Nephron progenitor cell (in vitro differentiated cells): ENCODE measurements at regions not wholly inside any gene's neighbourhood (a gene's known extent, or its start where the extent isn't known, plus 50 kb on each side); places are given as distances from the start of the nearest gene placed in this dataset.

Experiments used
- DNase-seq: peaks from one replicate; pipeline ENCODE4 v3.0.0; 2021
- H3K27ac Mint-ChIP-seq: 2 replicates; pipeline ENCODE4 v1.8.0; 2021; ENCODE audit warnings: mild to moderate bottlenecking, moderate library complexity, mixed read lengths
- H3K27me3 Mint-ChIP-seq: 2 replicates; pipeline ENCODE4 v1.8.0; 2021; ENCODE audit warnings: mild to moderate bottlenecking, low read depth, mixed read lengths; ENCODE audit not compliant: poor library complexity
- H3K36me3 Mint-ChIP-seq: 2 replicates; pipeline ENCODE4 v1.8.0; 2021; ENCODE audit warnings: low read depth, mixed read lengths
- H3K4me1 Mint-ChIP-seq: 2 replicates; pipeline ENCODE4 v1.8.0; 2021; ENCODE audit warnings: mixed read lengths
- H3K4me3 Mint-ChIP-seq: 2 replicates; pipeline ENCODE4 v1.8.0; 2021; ENCODE audit warnings: mild to moderate bottlenecking, moderate library complexity, mixed read lengths
- H3K9me3 Mint-ChIP-seq: 2 replicates; pipeline ENCODE4 v1.8.0; 2021; ENCODE audit warnings: mild to moderate bottlenecking, moderate library complexity, mixed read lengths
- TF ChIP-seq, protein P1 (sequence below): fragments of 200-600 bp; sonication (generic); IDR thresholded peaks from 2 replicates; pipeline ENCODE4 v1.5.0; 2021; ENCODE audit warnings: antibody characterized with exemption

DNA sequence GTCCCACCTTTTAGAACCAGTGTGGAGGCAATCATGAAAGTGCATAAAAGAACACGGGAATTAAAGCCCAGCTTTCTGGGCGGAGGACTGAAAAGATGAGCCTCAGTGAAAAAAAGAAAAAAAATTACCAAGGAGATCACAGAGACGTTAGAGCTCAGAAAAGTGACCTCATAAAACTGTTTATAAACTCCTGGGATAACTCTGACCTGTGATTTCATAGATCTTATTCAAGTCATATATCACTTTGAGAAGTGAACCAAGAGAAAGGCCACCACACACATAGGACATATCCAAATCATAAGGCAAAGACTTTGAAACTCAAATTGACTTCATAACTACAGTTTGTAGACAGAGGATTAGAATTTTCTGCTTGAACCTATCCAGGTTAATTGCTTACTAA lies 90.1 kb downstream of the KCNJ2 start:
- TF ChIP-seq, protein P1, sequence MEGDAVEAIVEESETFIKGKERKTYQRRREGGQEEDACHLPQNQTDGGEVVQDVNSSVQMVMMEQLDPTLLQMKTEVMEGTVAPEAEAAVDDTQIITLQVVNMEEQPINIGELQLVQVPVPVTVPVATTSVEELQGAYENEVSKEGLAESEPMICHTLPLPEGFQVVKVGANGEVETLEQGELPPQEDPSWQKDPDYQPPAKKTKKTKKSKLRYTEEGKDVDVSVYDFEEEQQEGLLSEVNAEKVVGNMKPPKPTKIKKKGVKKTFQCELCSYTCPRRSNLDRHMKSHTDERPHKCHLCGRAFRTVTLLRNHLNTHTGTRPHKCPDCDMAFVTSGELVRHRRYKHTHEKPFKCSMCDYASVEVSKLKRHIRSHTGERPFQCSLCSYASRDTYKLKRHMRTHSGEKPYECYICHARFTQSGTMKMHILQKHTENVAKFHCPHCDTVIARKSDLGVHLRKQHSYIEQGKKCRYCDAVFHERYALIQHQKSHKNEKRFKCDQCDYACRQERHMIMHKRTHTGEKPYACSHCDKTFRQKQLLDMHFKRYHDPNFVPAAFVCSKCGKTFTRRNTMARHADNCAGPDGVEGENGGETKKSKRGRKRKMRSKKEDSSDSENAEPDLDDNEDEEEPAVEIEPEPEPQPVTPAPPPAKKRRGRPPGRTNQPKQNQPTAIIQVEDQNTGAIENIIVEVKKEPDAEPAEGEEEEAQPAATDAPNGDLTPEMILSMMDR = no peak
- H3K27ac Mint-ChIP-seq = no peak overlapping the region
- H3K4me1 Mint-ChIP-seq = no peaks in the 10 kb centered on the region
- H3K27me3 Mint-ChIP-seq = no peaks in the 10 kb centered on the region
- no peaks in the 10 kb centered on the region for H3K9me3 Mint-ChIP-seq
- no peak overlapping the region for H3K4me3 Mint-ChIP-seq
- no peak for DNase-seq
- H3K36me3 Mint-ChIP-seq = no peaks in the 10 kb centered on the region

DNA sequence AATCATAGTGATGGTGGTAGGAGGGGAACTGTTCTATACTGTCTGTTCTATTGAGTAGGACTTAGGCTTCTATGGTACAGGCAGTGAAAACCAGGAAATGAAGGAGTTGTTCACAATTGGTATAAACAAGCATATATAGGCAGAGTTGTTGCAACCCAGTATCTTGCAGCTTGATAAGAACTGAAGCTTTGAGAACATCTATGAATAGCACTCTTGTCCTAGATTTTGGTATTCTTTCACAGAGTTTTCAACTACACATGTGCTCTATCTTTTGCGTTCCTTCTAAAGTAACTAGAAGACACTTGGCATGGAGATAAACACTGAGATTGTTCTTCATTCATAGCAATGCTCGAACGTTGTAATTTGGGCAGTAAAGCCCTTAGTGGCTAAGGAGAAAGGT lies 91.8 kb downstream of the KCNJ2 start:
- no peaks in the 10 kb centered on the region for H3K36me3 Mint-ChIP-seq
- H3K27me3 Mint-ChIP-seq = no peaks in the 10 kb centered on the region
- no peak for DNase-seq
- TF ChIP-seq, protein P1 = no peak
- no peaks in the 10 kb centered on the region for H3K9me3 Mint-ChIP-seq
- no peaks in the 10 kb centered on the region for H3K4me1 Mint-ChIP-seq
- H3K27ac Mint-ChIP-seq = no peak overlapping the region
- no peak overlapping the region for H3K4me3 Mint-ChIP-seq

DNA sequence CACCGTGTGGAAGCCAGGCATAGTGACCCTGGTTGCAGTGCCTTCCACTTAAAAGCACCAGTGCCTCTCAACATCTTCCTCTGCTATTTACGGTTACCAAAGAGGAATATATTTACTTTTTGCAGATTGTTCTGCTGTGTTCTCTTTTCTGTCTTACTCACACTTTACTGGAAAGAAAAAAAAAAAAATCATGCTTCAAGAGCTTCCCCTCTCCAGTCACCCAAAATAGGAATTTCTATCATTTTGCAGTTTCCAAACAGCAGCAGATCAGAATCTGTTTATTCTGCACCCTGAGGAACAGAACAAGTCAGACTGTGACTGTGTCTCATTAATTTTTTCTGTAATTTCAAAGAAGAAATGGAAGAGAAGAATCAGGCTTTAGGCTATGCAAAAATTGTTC lies 96.1 kb downstream of the KCNJ2 start:
- TF ChIP-seq, protein P1 = no peak
- H3K9me3 Mint-ChIP-seq = no peaks in the 10 kb centered on the region
- no peak overlapping the region for H3K4me3 Mint-ChIP-seq
- no peak for DNase-seq
- no peaks in the 10 kb centered on the region for H3K4me1 Mint-ChIP-seq
- H3K36me3 Mint-ChIP-seq = no peaks in the 10 kb centered on the region
- no peaks in the 10 kb centered on the region for H3K27me3 Mint-ChIP-seq
- H3K27ac Mint-ChIP-seq = no peak overlapping the region

DNA sequence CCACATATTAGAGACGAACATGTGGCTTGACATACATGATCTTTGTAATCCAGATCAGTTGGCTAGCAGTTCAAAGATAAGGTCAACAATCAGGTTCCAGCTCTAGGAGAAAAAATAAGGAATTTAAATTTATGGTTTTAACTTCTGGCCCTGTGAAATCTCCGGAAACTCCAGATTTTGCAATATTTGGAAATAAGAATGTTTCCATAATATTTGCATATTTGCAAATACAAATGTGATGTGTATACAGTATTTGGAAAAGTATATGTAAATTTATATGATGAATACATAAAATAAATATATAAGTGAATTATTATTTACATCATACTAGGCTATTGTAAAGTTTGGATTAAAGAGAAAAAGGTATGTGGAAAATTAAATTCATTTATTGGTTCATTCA lies 97.1 kb downstream of the KCNJ2 start:
- TF ChIP-seq, protein P1 = no peak
- no peak overlapping the region for H3K27ac Mint-ChIP-seq
- H3K36me3 Mint-ChIP-seq = no peaks in the 10 kb centered on the region
- no peaks in the 10 kb centered on the region for H3K4me1 Mint-ChIP-seq
- no peak for DNase-seq
- no peaks in the 10 kb centered on the region for H3K27me3 Mint-ChIP-seq
- H3K4me3 Mint-ChIP-seq = no peak overlapping the region
- no peaks in the 10 kb centered on the region for H3K9me3 Mint-ChIP-seq

GRCh38 chr17:70268383-70268782 lies 99.1 kb downstream of the KCNJ2 start:
- TF ChIP-seq, protein P1 = no peak
- Mint-ChIP-seq H3K27ac (no peak overlapping the region), H3K4me3 (no peak overlapping the region), H3K4me1 (no peaks in the 10 kb centered on the region), H3K36me3 (no peaks in the 10 kb centered on the region), H3K27me3 (no peaks in the 10 kb centered on the region), H3K9me3 (no peaks in the 10 kb centered on the region)
- no peak for DNase-seq

GRCh38 chr17:70270554-70270953 lies 101.2 kb downstream of the KCNJ2 start:
- DNase-seq = no peak
- H3K9me3 Mint-ChIP-seq = no peaks in the 10 kb centered on the region
- H3K4me3 Mint-ChIP-seq = no peak overlapping the region
- H3K4me1 Mint-ChIP-seq = no peaks in the 10 kb centered on the region
- H3K36me3 Mint-ChIP-seq = no peaks in the 10 kb centered on the region
- H3K27ac Mint-ChIP-seq = no peak overlapping the region
- TF ChIP-seq, protein P1 = no peak
- H3K27me3 Mint-ChIP-seq = peaks cover 4% of the 10 kb centered on the region
